ENCODE measurements at regions not wholly inside any gene's neighbourhood (a gene's known extent, or its start where the extent isn't known, plus 50 kb on each side); places are given as distances from the start of the nearest gene placed in this dataset.

- TF ChIP-seq CTCF (conservative IDR thresholded peaks at IDR 0.05; ENCODE audit: low read length) = no peak
- TF ChIP-seq EZH2phosphoT487 (IDR thresholded peaks at IDR 0.05; ENCODE audit: borderline replicate concordance, low read depth, low read length) = no peak
Observed at GRCh38 chr1:219413536-219413935, 199.4 kb downstream of the ZC3H11B start.
